GM19351 (cell line): ENCODE measurements at regions not wholly inside any gene's neighbourhood (a gene's known extent, or its start where the extent isn't known, plus 50 kb on each side); places are given as distances from the start of the nearest gene placed in this dataset.

Experiments used
- ATAC-seq: cut with Tn5 transposase; IDR thresholded peaks from one replicate; pipeline ENCODE4 v1.9.1; 2021; ENCODE audit warnings: mild to moderate bottlenecking, moderate library complexity; ENCODE audit not compliant: unreplicated experiment

GRCh38 chr2:105573910-105574655, 170.6 kb upstream of the NCK2 start:
- ATAC-seq, result no peak

- ATAC-seq, result no peak
Measured at GRCh38 chr2:105573490-105573889, 171.2 kb upstream of the NCK2 start.

DNA sequence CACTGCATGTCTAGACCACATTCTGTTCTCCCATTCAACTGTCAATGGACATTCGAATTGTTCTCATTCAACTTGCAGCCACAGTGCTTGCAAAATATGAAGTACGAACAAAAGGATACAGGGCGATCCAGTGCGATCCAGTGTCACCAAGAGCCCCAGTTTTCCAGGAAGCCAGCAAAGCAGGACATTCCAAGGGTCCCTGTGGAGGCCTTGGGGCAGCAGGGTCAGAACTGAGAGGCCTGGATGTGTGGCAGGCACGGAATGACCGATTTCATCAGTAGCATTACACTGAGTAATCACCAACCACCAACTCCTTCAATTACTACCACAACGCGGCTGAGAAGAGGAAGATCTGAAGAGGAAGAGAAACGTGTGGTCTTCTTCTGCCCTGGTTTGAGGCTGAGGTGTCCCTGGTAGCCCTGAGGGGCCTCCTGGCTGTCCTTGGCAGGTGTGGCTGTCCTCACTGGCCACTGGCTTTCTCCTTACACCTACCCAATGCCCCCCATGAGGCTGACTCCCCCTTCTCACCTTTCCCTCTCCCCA, 172.7 kb upstream of the FHL2 start:
- ATAC-seq, result peak; percentile 75

DNA sequence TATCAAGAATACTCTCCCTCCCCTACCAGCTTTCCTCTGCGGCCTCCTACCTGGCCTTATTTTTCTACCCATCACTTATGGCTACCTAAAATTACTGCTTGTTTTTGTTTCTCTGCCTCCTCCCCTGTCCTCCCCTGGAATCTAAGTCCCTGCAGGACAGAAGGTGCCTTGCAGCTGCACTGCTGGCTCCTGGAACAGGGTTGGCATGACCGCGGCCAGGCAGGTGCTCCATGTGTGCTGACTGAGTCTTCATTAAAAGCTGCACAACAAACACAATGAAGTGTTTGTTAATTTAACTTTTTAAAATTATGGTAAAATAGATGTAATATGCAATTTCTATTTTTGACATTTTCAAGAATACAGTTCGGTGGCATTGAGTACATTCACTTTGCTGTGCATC, 171.9 kb upstream of the FHL2 start:
- no peak for ATAC-seq

- no peak for ATAC-seq
Measured at GRCh38 chr2:105570326-105570725, 171.5 kb upstream of the FHL2 start.

DNA sequence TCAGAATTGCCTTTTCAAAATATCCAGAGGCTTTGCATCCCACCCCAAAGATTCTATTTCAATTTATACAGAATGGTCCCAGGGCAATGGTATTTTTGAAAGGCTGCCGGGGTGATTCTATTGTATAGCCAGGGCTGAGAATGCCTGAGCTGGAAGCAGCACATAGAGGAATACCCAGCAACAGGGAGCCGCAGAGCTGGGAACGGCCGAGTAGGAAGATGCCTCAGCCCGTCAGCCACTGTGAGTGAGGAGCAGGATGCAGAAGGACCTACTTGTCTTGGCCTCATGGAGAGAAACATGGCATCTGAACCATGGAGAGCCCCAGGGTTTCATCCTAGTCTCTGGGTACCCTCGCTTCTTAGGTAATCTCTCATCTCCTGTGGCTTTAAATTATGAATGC, 170.8 kb upstream of the FHL2 start:
- ATAC-seq, result no peak

DNA sequence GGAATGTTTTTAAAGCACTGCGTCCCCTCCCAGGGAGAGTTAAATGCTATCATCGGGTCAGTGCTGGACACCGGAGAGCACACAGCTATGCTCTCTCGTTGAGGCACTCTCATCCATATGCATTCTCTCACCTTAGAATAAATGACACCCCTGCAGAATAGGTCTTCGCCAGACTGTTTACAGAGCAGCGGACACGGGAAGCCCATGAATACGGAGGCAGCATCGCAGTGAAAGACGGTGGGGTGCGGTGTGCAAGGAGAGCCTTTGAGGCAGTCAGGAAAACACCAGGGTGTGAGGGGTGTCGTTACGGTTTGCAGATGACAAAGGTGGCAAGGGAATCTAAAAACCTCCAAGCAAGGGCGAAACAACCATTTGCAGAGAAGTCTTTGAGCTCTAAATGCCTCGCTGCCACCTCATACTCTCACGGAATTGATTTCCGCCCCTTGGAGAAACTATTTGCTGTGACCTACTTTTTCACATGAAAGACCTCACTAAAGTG, 169.2 kb upstream of the FHL2 start:
- no peak for ATAC-seq

GRCh38 chr2:105563000-105563719, 164.3 kb upstream of the FHL2 start:
- no peak for ATAC-seq

- no peak for ATAC-seq
Measured at GRCh38 chr2:105561401-105561800, 162.6 kb upstream of the FHL2 start.

DNA sequence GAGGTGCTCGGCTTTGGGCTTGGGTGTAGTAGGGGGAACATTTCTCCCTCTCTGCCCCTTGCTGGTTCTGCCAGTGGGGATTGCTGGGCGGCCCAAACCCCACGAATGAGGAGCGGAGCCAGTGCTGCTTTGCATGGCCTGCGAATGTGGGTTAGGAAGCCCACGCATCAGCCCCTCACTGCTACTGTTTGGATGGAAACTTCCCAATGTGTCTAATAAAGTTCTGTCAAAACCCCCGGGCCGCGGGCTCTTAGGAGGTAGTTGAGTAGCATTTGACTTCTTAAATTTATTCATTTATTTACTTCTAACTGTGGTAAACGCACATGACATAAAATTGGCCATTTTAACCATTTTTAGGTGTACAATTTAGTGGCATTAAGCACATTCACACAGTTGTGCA, 161.3 kb upstream of the FHL2 start:
- no peak for ATAC-seq

DNA sequence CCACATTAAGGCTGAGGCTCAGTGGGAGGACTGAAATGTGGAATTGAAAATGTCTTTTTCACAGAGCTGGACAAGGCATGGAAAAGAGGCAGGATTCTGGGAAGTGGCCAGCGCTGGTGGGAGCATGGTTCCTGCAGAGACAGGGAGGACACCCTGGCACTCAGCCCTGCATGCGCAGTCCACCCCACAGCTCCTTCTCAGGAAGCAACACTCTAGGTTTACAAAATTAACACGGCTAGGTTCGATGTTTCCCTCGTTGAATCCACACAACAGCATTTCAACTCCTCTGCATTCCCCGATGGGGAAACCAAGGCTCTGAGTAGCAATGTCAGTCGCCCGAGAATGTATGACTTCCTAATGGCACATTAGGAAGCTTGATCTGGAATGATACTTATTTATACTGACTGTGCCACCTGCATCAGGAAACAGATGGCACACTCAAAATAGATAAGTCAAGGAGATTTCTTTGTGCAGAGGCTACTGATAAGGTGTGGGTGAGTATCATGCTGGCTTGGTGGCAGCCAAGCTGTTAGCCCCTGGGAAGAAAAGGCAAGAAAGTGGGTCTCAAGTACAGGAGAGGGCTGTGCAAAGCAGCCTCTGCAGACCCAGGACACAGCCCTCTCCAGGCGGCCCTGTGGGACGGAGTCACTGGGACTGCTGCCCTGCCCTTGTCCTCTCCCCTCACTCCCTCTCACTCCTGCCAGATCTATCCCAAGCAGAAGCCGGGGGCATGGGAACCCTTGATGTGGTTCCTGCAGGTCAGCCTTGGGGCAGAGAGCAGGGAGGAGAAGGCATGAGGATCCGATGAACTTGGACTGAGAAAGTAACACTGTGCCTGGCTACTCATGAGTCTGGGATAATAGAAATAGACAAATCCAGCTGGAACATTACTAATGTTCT, 158.4 kb upstream of the FHL2 start:
- ATAC-seq, result no peak

- ATAC-seq, result no peak
Measured at GRCh38 chr2:105556366-105556765, 157.5 kb upstream of the FHL2 start.

DNA sequence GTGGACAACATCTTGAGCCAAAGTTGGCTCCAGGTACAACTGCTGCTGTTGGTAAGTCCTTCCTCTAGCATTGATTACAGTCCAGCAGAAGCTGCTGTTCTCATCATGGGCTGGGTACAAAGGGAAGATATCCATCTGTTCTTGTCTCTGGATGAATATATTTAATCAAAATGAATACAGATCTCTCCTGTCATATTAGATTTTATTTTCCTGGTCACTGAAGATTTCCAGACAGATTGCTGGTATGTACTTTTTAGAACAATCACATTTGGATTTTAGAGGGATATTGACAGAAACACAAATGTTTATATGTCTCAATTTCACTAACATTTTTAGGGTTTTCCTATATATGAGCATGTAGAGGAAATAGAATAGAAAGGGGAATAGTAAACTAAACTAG, 155.4 kb upstream of the FHL2 start:
- ATAC-seq, result no peak

DNA sequence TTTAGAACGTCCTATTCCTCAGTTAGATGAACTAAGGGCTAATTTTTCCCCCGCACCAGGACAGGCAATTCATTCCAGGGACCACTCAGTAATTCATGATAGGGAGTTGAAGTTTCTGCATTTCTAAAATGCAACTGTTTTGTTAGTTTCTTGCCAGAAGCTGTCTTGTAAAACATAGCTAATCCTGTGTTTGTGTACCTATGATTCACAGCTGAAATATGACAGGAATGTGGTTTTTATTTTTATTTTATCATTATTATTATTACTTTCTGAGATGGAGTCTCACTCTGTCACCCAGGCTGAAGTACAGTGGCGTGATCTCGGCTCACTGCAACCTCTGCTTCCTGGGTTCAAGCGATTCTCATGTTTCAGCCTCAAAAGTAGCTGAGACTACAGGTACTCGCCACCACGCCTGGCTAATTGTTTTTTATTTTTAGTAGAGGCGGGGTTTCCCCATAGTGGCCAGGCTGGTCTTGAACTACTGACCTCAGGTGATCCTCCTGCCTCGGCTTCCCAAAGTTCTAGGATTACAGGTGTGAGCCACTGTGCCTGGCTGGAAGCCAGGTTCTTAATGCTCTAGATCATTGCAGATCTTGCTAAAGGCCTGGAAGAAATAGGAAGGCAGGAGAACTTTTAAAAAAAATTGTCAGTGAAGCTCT, 154.8 kb upstream of the FHL2 start:
- ATAC-seq, result no peak

DNA sequence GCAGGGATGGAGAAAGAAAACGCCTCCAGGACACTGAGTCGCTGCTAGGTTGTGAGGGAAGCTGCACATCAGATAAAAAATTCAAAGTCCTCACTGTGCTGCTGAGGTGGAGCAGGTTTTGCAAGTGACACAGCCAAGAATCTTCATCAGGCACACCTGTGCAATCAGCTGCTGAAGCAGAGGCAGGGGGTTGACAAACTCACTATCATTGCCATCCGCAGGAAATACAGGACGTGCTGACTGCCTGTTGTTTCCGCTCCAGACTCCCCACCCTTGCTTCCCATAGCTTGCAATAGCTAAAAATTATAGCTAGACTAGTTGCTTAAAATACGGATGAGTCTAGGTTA, 147.8 kb upstream of the FHL2 start:
- no peak for ATAC-seq

DNA sequence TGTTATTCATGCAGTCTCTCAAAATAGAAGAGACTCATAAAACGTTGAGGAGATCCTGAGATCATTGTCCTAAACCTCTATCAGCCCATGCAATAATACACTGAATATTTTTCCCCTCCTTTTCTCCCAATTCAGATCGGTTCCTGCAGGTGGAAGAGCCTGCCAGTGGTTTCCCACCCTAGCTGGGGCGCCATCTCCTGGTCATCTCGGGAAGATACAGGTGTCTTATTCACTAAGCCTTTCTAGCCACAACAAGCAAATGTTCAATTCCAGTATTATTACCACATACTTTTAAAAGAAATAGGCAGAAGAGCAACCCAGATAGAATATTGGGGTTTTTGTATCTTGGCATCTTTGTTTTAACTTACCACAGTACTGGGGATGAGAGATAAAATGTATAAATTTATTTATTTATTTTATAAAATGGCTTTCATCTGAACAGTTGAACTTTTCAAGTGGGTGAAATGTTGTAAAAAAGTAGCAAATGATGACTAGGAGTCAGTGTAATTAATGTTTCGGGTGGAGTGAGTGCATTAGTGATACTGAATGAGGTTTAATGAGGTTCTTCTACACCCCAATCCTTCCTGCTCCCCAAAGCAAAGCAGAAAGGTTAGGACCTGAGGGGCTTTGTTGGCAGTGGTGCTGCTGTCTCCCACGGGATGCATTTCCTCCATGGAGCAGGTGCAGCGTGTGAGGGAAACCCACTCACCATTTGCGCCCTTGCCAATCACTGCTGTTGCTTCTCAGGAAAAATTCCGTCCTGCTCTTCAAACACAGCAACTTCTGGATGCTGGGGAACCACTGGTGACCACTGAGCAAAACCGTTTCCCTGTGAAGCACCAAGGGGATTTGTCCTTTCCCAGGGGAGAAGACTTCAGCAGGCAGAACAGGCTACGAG, 147.1 kb upstream of the FHL2 start:
- ATAC-seq, result peak; percentile 74

- ATAC-seq, result no peak
Measured at GRCh38 chr2:105544591-105545377, 145.9 kb upstream of the FHL2 start.

GRCh38 chr2:105541189-105542050, 142.6 kb upstream of the FHL2 start:
- no peak for ATAC-seq
